ENCODE measurements at regions not wholly inside any gene's neighbourhood (a gene's known extent, or its start where the extent isn't known, plus 50 kb on each side); places are given as distances from the start of the nearest gene placed in this dataset.

DNA sequence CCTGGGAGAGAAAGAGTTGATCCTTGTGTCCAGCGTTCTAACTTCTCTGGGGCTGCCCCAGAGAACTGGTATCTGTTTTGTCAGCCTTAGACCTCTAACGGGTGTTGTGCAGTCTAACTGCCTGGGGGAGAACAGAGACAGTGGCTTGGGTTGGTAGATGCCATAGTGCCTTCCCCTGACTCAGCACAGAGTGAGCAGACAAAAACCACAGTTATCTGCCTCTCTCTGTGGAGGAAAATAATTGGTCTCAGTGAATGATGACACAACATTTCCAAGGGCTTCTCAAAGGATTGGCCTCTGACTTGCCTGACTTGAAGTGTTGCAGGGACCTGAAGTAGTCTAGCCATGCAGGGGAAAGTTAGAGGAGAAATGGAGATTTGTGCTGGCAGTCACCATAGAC is 226.2 kb upstream of the MAN1A1 start:
- intact Hi-C loops (cut with micrococcal nuclease), result no loop called here
- no peak overlapping the region for H3K4me3 Mint-ChIP-seq
- ATAC-seq (ENCODE audit: low read depth) (no peak), DNase-seq (no peak)
- ChIA-PET POLR2A (no interaction called here), CTCF (no interaction called here)
- peaks cover 17% of the 10 kb centered on the region for H3K9me3 Mint-ChIP-seq
- TF ChIP-seq, protein P1, sequence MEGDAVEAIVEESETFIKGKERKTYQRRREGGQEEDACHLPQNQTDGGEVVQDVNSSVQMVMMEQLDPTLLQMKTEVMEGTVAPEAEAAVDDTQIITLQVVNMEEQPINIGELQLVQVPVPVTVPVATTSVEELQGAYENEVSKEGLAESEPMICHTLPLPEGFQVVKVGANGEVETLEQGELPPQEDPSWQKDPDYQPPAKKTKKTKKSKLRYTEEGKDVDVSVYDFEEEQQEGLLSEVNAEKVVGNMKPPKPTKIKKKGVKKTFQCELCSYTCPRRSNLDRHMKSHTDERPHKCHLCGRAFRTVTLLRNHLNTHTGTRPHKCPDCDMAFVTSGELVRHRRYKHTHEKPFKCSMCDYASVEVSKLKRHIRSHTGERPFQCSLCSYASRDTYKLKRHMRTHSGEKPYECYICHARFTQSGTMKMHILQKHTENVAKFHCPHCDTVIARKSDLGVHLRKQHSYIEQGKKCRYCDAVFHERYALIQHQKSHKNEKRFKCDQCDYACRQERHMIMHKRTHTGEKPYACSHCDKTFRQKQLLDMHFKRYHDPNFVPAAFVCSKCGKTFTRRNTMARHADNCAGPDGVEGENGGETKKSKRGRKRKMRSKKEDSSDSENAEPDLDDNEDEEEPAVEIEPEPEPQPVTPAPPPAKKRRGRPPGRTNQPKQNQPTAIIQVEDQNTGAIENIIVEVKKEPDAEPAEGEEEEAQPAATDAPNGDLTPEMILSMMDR (IDR thresholded peaks at IDR 0.05), result no peak
- H3K4me1 Mint-ChIP-seq, result no peaks in the 10 kb centered on the region
- H3K36me3 Mint-ChIP-seq (ENCODE audit: low read depth), result no peaks in the 10 kb centered on the region
- H3K27me3 Mint-ChIP-seq, result peaks cover 8% of the 10 kb centered on the region
- H3K27ac Mint-ChIP-seq, result no peak overlapping the region

DNA sequence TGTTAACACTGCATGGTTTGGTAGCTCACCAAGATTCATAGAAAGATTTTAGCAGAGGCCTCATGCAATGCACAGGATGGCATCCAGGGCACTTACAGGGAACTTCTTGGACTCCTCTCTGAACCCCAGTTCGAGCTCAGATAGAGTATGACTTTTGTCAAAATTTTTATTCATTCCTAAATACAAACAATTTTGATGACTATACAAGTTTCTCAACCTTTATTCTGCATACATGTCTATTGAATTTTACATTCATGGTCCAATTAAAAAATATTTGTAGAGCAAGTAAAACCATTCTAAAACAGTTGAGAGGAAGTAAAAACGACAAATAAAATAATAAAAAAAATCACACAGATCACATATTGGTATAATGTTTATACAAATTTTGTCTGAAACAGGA is 219.0 kb upstream of the MAN1A1 start:
- Mint-ChIP-seq H3K4me1 (no peaks in the 10 kb centered on the region), H3K9me3 (no peaks in the 10 kb centered on the region), H3K36me3 (ENCODE audit: low read depth) (no peaks in the 10 kb centered on the region), H3K27me3 (peaks cover 3% of the 10 kb centered on the region), H3K27ac (no peak overlapping the region), H3K4me3 (no peak overlapping the region)
- intact Hi-C loops (cut with micrococcal nuclease), result no loop called here
- ChIA-PET CTCF (no interaction called here), POLR2A (no interaction called here)
- TF ChIP-seq, protein P1 (IDR thresholded peaks at IDR 0.05), result no peak
- no peak for ATAC-seq (ENCODE audit: low read depth)
- no peak for DNase-seq

DNA sequence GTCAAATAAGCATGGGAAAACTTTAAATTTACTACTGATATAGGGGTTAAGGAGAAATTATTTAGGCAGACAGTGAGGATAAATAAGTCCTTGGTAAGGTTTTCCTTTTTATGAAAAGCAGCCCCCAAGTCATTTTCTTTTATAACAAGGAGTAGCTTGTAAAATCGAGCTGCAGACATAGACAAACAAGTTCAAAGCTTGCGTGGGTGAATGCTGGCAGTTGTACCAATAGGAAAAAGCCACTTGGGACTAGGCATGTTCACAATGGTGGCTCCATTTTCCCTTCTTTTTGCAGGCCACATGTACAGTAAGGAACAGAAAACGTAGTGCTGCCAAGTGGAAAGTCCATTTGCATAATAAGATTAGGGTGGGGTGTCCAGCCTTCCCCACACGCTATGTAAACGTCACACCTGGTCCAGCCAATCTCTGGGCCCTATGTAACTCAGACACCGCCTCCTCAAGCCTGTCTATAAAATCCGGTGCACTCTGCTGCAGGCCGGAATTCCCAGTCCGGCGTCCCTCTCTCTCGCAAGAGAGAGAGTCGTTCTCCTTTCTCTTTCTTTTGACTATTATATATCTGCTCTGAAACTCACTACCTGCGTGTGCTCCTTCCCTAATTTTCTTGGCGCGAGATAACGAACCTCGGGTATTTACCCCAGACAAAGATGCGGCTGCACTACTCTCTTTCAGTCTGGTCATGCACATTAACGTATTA is 217.1 kb upstream of the MAN1A1 start:
- TF ChIP-seq, protein P1 (IDR thresholded peaks at IDR 0.05), result no peak
- no peaks in the 10 kb centered on the region for H3K36me3 Mint-ChIP-seq (ENCODE audit: low read depth)
- ATAC-seq (ENCODE audit: low read depth), result no peak
- no peak for DNase-seq
- H3K4me3 Mint-ChIP-seq, result no peak overlapping the region
- ChIA-PET CTCF (no interaction called here), POLR2A (no interaction called here)
- no peaks in the 10 kb centered on the region for H3K9me3 Mint-ChIP-seq
- H3K27me3 Mint-ChIP-seq, result peaks cover 3% of the 10 kb centered on the region
- intact Hi-C loops (cut with micrococcal nuclease), result no loop called here
- H3K27ac Mint-ChIP-seq, result no peak overlapping the region
- no peaks in the 10 kb centered on the region for H3K4me1 Mint-ChIP-seq

DNA sequence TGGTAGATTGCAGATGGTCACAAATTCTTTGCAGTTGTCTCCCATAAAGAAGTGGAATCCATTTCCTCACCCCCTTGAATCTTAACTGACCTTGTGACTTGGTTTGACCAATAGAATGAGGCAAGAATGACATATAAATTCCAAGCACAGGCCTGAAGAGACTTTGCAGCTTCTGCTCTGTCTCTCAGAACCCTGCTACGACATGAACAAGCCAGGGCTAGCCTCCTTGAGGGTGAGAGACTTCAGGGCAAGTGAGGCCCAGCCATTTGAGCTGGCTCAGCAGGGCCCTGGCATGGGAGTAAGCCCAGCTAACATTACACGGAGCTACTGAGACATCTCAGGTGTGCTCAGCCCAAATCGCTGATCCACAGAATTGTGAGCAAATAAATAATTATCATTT is 216.3 kb upstream of the MAN1A1 start:
- intact Hi-C loops (cut with micrococcal nuclease), result no loop called here
- Mint-ChIP-seq H3K27ac (no peak overlapping the region), H3K4me3 (no peak overlapping the region), H3K9me3 (no peaks in the 10 kb centered on the region), H3K4me1 (no peaks in the 10 kb centered on the region), H3K36me3 (ENCODE audit: low read depth) (no peaks in the 10 kb centered on the region), H3K27me3 (no peaks in the 10 kb centered on the region)
- no peak for DNase-seq
- ChIA-PET CTCF (no interaction called here), POLR2A (no interaction called here)
- TF ChIP-seq, protein P1 (IDR thresholded peaks at IDR 0.05), result no peak
- no peak for ATAC-seq (ENCODE audit: low read depth)

DNA sequence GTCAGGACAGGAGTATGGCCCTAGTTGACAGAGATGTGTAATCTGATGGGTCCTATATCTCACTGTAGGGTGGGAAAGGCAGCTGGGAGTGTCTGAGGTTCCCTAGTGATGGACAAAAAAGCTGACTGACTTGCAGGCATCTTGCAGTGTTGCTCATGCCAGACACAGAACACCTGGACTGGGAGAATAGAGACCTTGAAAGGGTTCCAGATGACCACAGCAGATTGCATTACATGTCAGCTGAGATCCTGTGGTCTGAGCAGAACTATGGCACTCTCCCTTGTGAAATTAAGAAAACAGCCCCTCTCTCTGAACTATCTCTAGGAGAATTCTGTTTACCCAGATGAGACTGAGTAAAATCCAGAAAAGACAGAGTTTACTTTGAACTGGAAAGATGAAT is 212.6 kb upstream of the MAN1A1 start:
- H3K27ac Mint-ChIP-seq, result no peak overlapping the region

More for the DNA sequence above, 212.6 kb upstream of the MAN1A1 start:
- Mint-ChIP-seq H3K4me3 (no peak overlapping the region), H3K9me3 (no peaks in the 10 kb centered on the region), H3K36me3 (ENCODE audit: low read depth) (no peaks in the 10 kb centered on the region), H3K4me1 (no peaks in the 10 kb centered on the region), H3K27me3 (no peaks in the 10 kb centered on the region)
- POLR2A ChIA-PET, result no interaction called here
- CTCF ChIA-PET, result no interaction called here
- DNase-seq (no peak), ATAC-seq (ENCODE audit: low read depth) (no peak)
- TF ChIP-seq, protein P1 (IDR thresholded peaks at IDR 0.05), result no peak
- intact Hi-C loops (cut with micrococcal nuclease), result no loop called here
